HG03045 (cell line): ENCODE measurements at regions not wholly inside any gene's neighbourhood (a gene's known extent, or its start where the extent isn't known, plus 50 kb on each side); places are given as distances from the start of the nearest gene placed in this dataset.
"Not testable (repeated sequence)": the region's sequence is repeated elsewhere in the genome, so short reads cannot be mapped to it uniquely, and the experiment has no call there.

Source experiments
- ATAC-seq: cut with Tn5 transposase; IDR thresholded peaks from one replicate; pipeline ENCODE4 v1.9.1; 2021; ENCODE audit warnings: mild to moderate bottlenecking, moderate library complexity; ENCODE audit not compliant: unreplicated experiment

DNA sequence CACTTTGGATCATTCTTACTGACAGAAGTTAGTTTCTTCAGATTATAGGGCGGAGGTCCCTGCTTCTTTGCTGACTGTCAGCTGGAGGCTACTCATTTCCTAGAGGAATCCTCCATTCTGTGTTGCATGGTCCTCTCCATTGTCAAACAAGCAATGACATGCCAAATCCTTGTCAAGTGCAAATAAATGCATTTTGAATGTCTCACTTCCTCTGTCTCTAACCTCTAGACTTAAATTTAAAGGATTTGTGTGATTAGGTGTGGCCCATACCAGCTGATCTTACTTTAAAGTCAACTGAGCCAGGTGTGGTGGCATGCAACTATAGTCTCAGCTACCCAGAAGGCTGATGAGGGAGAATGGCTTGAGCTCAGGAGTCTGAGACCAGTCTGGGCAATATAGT is 458.4 kb upstream of the CCDC179 start:
- ATAC-seq, result no peak

DNA sequence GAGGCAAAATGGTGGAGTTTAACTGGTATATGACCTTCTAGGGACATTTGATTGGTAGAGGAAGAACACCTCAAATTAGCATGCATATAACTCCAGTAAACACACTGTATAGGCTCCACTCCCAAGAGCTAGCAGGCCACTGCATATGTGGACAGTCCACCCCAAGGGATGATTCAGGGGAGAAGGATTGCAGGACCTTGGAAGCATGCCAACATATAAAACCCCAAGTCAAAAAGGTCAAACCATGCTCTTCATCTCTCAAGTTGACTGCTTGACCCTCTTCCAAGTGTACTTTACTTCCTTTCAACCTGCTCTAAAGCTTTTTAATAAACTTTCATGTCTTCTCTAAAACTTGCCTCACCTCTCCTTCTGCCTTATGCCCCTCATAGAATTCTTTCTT is 459.9 kb upstream of the CCDC179 start:
- no peak for ATAC-seq

GRCh38 chr11:23335586-23335985 is 475.3 kb upstream of the CCDC179 start:
- ATAC-seq, result not testable (repeated sequence)

- no peak for ATAC-seq
Measured at GRCh38 chr11:23336961-23337360, 476.7 kb upstream of the CCDC179 start.

- no peak for ATAC-seq
Measured at GRCh38 chr11:23353611-23354010, 493.3 kb upstream of the CCDC179 start.

DNA sequence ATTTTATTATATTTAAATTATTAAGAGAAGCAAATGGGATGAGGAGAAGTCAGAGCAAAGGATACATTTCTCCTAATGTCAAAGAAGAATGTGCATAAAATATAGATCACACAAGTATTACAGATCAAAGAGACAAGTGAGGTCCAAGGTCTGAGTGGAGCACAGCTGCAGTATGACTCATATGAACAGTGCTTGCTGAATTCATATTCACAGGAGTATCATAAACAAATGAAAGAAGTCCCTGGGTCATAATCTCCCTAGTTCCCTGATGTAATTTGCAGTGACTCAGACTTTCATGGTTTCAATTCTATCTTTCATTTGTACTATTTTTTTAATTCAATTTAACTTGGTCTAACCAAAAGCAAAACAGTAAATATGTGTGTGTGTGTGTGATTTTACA is 499.0 kb upstream of the CCDC179 start:
- ATAC-seq, result no peak

GRCh38 chr11:23364076-23364475 is 503.8 kb upstream of the CCDC179 start:
- ATAC-seq, result no peak

GRCh38 chr11:23370580-23371275 is 510.5 kb upstream of the CCDC179 start:
- ATAC-seq, result no peak

GRCh38 chr11:23377909-23378308 is 517.6 kb upstream of the CCDC179 start:
- no peak for ATAC-seq

DNA sequence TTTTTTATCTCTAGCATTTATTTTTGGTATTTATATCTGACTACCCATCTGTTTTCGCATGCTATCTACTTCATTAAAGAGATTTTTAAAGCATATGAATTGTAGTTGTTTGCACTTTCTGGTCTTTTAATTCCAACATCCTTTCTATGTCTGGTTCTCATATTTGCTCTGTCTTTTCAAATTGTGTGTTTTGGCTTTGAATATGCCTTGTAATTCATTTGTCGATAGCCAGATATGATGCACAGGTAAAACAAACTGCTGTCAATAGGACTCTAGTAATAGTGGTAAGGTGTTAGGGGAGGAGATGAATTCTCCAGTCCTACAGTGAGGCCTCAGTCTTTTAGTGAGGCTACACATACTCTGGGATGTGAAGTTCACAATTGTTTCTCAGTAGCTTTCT is 530.8 kb upstream of the CCDC179 start:
- no peak for ATAC-seq

- ATAC-seq, result no peak
Measured at GRCh38 chr11:23398052-23398451, 537.8 kb upstream of the CCDC179 start.

DNA sequence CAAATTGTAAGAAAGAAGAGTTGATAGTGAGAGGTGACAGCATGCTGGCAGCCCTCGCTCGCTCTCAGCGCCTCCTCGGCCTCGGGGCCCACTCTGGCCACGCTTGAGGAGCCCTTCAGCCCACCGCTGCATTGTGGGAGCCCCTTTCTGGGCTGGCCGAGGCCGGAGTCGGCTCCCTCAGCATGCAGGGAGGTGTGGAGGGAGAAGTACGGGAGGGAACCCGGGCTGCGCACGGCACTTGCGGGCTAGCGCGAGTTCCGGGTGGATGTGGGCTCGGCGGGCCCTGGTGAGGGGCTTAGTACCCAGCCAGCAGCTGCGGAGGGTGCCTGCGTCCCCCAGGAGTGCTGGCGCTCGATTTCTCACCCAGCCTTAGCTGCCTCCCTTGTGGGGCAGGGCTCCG is 539.7 kb upstream of the CCDC179 start:
- no peak for ATAC-seq

DNA sequence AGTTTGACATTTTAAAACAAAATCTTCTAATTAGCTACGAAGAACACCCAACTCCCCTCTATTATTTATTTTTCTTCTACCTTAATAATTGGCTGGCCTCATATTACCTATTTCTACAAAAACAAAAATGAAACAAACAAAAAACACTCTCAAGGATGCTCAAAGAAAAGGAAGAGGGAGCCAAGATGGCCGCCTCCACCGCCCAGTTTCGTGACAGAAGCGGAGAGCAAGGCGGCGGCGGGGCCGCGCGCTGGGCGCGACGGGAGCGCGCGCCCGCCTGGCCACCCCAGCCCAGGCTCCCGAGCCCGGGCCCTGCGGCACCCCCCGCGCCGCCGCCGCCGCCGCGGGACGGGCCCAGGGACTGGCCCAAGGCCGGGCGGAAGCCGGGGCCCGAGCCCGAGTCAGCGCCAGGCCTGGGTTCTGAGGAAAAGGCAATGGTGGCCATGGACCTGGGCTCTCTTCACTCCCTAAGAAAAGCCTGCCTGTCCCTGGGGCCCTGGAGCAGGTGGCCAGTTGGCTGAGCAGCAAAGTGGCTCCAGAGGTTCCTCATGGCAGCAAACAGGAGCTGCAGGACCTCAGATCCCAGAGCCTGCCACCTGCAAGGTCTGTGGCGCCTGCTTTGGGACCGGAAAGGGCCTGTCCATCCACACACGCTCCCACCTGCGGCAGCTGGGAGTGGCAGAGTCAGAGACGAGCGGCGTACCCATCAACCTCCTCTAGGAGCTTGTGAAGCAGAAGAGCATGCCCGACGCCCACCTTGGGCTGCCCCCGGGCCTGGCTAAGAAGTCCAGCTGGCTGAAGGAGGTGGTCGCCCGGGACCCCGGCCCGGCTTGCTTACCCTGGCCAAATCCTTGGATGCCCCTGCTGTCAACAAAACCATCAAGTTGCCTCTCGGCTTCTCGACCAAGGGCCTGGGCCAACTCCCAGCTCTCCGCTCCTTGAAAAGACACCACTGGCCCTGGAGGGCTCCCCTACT is 543.2 kb upstream of the CCDC179 start:
- no peak for ATAC-seq

DNA sequence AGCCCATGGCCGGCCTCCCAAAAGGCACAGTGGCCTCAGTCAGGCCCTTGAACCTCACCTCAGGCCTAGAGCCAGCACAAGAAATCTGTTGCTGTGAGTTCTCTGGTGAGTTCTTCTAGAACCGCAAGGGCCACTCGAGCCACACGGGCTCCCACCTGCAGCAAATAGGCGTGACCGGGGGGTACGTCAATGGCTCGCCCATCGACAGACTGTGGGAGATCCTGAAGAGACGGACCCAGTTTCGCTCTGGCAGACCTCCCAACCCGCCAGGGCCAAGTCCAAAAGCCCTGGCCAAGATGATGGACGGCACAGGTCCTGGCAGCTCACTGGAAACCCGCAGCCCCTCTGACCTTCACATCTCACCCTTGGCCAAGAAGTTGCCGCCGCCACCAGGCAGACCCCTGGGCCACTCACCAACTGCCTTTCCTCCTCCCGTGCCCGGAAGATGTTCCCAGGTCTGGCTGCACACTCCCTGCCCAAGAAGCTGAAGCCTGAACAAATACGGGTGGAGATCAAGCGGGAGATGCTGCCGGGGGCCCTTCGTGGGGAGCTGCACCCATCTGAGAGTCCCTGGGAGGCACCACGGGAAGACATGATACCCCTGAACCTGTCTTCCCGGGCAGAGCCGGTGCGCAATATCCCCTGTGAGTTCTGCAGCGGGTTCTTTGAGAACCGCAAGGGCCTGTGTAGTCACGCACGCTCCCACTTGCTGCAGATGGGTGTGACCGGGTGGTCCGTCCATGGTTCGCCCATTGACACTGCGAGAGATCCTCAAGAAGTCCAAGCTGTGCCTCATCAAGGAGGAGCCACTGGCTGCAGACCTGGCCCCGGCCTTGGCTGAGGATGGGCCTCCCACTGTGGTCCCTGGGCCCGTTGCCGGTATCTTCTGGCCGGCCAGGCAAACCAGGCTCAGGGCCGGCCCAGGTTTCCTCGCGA is 544.2 kb upstream of the CCDC179 start:
- ATAC-seq, result no peak

GRCh38 chr11:23405350-23405937 is 545.2 kb upstream of the CCDC179 start:
- ATAC-seq, result no peak

DNA sequence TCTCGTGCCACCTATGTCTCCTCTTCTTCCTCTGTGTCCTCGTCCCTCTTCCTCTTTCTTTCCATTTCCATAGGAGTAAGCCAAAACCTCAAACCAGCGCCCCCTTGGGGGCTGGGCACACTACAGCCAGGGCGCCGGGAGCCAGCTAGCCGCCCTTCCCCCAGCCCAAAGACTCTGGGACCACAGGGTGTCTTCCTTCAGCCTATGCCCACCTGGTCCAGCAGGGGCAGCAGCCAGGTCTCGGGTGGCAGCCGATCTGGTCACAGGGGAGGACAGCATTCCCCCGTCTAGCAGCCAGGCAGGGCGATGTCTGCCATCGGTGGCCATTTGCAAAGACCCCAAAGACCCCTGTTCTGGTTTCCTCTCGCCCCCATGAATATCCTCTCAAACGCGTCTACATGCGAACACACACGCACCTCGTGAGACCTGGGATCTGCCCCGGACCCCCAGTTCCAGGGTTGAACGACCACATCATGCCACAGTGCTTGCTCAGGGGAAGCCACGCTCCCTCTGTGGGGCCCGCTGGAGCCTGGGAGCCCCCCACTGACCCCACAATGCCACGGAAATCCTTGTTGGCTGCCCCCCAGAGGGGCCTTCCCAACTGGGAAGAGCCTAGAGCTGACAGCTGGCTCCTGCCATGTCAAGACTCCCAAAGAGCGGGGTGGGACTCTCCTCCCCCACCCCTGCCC is 546.0 kb upstream of the CCDC179 start:
- ATAC-seq, result no peak

DNA sequence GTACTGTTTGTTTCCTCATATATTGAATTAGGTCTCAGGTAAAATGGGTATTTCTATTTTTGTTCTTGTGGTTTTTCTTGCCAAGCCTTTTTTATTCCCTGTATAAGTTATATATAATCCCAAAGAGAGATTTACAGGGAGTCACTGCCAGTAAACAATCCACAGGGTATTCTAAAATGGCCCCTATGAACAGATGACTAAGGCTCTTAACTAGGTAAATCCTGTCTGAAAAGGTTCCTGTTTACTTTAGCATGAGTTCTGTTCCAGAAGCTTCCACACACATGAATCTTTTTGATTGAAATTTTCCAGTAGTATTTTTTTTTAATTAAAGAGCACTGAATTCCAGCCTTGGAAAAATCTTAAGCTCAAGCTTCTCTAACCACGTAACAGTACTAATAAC is 552.8 kb upstream of the CCDC179 start:
- ATAC-seq, result no peak

GRCh38 chr11:23423104-23423503 is 562.8 kb upstream of the CCDC179 start:
- ATAC-seq, result no peak

DNA sequence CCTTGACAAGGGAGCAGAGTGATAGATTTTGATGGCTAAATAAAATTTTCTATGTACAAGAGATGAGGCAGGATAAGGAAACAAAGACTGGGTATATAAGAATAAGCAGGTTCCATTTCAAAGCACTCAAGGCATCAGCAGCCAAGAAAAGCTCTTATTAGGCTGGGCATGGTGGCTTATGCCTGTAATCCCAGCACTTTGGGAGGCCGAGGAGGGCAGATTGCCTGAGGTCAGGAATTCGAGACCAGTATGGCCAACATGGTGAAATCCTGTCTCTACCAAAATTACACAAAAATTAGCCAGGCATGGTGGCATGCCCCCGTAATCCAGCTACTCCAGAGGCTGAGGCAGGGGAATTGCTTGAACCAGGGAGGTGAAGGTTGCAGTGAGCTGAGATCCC is 563.4 kb upstream of the CCDC179 start:
- ATAC-seq, result no peak

- no peak for ATAC-seq
Measured at GRCh38 chr11:23425381-23425780, 565.1 kb upstream of the CCDC179 start.
